ENCODE measurements at regions not wholly inside any gene's neighbourhood (a gene's known extent, or its start where the extent isn't known, plus 50 kb on each side); places are given as distances from the start of the nearest gene placed in this dataset.
"Not testable (repeated sequence)": the region's sequence is repeated elsewhere in the genome, so short reads cannot be mapped to it uniquely, and the experiment has no call there.

DNA sequence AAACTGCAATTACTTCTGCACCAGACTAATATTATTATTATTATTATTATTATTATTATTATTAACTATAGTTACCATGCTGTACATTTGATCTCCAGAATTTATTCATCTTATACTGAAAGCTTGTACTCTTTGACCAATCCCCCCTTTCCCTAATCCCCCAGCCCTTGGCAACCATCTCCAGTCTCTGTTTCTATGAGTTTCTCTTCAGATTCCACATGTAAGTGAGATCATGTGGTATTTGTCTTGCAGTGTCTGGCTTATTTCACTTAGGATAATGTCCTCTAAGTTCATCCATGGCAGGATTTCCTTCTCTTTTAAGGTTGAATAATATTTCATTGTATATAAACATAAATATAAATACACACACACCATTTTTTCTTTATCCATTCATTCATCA lies 287.0 kb upstream of the DAB2 start:
- DNase-seq (ENCODE audit: low read depth, low spot score): no peak

DNA sequence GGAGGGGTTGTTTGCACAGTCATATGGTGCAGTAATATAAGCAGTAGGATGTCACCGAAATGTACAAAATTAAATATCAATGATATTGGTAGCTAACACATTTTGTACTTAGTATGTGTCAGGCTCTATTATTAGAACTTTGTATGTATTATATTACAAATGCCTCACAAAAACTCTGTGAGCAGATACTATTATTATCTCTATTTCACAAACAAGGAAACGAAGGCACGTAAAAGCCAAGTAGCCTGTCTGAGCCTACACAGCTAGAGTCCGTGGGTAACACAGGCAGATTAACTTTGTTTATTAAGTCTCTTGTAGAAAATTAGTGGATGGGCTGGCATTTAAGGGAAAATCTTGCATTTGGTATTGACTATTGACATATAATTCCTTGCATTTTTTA lies 284.3 kb upstream of the DAB2 start:
- no peak for DNase-seq (ENCODE audit: low read depth, low spot score)

DNA sequence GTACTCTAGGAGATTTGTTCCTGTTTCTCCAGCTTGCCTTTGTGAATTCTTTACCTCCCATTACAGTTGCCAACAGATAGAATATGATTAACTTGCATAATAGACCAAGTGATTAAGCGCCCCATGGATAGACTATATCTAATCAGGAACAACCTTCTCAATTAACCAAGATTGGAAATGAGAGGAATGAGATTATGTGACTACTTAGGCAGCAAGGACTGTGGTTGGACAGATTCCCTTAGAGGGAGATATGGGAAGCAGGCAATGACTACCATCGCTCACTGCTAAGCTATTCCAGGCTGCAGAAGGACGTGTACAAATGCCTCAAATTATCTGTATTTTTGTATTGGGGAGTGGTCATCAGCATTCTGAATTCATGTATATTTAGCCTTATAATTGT lies 278.1 kb upstream of the DAB2 start:
- no peak for DNase-seq (ENCODE audit: low read depth, low spot score)

DNA sequence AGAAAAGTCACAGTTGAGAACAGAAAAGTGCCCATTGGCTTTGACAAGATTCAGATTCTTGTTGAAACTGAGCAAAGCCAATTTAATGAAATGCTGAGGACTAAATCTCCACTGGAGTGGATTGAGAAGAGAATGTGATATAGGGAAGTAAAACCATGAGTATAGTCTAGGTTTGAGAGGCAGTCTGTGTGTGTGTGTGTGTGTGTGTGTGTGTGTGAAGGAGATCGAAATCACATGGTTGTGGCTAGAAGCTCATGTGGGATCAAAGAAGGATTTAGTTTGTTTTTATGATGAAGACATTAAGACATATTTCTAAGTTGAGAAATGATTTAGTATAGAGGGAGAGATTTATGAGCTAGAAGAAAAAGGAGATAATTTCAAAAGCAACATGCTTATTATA lies 275.7 kb upstream of the DAB2 start:
- no peak for DNase-seq (ENCODE audit: low read depth, low spot score)

DNA sequence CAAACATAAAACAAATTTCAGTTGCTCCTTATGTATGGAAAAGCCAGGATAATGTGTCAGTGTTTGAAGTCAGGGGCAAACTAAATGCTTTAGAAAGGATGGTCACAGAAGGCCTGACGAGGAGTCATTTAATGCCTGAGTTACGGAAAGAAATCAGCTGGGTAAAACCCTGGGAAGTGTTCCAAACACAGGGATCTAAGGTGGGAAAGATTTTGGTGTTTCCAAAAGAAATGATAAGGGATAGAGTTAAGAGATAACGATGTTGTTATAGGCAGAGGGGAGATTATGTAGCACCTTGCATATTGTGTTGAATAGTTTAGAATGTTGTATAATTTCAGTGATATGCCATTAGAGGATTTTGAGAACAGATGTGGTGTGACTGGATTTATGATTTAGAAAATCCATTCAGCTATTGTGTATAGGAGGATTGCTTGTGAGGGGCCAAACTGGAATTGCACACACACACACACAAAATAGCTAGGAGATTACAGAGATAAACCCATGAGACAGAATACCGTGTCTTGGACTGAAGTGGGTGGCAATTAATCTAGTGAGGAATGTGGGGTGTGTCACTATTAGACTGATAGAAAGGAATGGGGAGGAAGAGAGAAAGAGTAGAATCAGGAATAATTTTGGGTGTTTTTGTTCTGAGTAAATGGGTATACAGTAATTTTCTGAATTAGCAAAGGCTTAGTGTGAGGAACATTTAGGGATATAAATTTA lies 274.2 kb upstream of the DAB2 start:
- no peak for DNase-seq (ENCODE audit: low read depth, low spot score)

DNA sequence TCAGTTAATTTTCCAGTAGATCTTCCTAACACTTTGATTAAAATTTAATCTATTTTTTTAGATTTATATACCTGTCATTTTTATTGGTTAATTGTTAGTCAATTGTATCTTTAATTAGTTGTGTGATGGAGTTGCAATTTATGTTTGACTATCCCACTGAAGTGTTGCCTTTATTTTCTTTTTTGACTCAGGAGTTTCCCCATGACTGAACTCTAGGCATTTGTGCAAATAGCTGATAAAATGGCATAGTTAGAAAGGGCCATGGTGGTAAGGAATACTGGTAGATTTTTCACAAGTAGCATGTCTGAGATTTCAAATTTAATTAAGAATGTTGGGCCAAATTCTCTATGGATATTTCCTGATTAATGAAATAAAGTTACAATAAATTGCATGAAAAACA lies 273.1 kb upstream of the DAB2 start:
- DNase-seq (ENCODE audit: low read depth, low spot score): no peak

DNA sequence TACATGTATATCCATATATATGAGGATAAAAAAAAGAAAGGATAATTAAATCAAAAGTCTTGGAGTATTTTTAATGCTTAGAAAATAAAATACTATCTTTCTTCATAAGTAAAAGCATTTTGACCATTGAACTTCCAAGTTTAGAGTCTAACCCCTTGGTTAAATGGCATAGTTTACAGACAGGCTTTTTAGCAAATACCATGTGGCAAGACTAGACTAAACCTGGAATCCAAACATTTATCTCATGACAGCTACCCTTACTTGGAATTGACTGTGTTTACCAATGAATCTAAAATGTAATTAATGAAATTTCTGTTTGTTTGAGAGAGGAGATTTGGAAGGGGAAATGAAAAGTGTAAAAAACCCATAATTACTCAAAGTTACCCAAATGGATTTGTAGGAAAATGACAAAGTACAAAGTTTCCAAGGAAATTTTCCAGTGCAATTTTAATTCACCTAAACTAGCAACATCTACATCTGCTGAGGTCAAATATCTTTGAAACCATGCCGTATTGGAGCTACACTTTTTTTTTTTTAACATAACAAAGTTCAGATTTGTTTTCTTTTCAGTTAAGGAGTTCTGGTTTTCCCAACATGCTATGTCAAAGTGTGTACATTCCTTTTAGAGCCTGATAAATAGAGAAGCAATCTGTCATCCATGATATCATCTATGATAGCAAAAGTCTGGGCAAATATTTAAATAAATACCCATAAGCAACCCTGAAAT lies 272.1 kb upstream of the DAB2 start:
- no peak for DNase-seq (ENCODE audit: low read depth, low spot score)

DNA sequence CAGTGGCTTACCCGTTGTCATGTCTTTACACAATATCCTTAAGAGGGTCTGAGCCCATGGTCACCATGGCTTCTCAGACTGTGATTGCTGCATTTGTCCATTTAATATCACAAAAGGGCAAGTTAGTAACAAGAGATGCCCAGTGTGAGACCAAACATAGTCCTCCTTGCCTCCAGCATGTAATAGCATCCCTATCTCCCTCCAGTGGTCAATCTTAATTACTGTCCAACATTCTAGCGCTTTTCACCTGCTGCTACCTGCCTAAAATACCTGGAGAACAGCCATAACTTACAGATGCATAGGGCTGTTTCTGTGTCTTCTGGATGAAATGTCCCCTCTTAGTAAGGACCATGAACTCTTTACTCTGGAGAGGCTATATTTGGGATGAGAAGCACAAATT lies 267.2 kb upstream of the DAB2 start:
- no peak for DNase-seq (ENCODE audit: low read depth, low spot score)

DNA sequence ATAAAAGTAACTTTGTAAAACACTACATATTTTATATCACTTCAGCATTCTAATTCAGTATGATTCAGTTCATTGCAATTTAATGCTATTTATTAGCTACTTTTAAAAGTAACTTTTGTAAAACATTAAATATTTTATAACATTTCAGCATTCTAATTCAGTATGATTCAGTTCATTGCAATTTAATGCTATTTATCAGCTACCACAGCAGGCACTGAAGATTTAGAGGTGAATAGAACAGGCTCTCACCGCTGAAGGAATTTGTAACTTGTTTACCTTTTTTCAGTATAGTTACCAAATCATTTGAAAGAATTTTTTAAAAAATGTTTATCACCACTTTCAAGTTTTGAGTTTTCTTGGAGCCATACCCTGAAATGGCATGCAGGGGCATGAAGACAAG lies 266.4 kb upstream of the DAB2 start:
- no peak for DNase-seq (ENCODE audit: low read depth, low spot score)

DNA sequence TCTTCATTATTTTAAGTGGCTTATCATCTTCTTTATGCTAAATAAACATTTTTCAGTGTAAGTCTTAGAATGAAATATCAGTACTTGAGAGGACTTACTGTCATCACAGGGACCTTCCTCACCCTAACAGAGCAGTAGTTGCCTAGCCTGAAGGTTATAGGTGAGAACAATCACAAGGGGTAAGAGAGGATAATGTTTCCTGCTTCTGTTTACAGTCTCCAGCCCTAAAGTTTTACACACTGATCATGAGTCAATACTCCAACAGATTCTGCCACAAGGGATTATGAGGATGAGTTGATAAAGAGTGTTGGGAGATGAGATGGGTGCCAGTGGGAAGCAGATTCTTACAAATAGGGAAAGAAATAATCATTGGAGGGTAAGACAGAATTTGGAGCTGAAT lies 265.1 kb upstream of the DAB2 start:
- DNase-seq (ENCODE audit: low read depth, low spot score): no peak

DNA sequence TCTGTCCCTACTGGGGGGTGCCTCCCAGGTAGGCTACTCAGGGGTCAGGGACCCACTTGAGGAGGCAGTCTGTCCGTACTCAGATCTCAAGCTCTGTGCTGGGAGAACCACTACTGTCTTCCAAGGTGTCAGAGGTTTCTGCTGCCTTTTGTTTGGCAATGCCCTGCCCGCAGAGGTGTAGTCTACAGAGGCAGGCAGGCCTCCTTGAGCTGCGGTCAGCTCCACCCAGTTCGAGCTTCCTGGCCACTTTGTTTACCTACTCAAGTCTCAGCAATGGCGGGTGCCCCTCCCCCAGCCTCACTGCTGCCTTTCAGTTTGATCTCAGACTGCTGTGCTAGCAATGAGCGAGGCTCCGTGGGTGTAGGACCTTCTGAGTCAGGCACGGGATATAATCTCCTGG lies 263.1 kb upstream of the DAB2 start:
- DNase-seq (ENCODE audit: low read depth, low spot score): not testable (repeated sequence)

DNA sequence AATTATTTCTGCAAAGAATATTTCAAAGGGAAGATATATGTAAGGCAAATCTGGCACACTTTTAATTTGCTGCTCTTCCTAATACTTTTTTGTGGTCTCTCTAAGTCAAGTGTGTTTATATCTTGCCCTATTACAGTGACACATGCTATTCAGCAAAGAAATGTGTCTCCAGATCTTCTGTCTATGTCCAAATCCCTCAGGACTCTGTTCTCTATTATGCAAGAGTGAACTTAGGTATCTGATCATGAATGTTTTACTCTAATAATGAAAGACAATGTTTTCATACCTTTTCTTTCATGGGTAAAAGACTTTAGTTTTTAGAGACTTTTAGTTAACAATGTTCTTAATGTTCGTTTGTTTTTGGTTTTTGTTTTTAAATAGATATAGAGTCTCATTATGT lies 255.4 kb upstream of the DAB2 start:
- DNase-seq (ENCODE audit: low read depth, low spot score): no peak

DNA sequence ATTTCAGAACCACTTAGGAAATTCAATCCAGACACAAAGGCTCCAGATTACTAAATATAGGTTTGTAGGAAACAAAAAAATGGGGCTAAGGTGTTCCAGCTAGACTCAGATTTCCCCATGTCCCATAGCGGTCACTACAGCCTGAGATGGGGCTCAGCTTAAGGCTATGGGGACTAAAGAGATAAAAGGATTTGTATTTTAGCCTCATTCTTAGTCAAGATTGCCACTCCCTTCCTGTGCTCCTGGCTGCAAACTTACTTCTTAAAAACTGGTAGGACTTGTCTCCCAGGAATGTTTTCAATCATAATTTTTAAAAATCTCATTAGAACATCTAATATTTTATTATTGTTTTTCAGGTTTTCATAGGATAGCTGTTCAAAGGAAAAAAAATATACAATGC lies 253.8 kb upstream of the DAB2 start:
- no peak for DNase-seq (ENCODE audit: low read depth, low spot score)

DNA sequence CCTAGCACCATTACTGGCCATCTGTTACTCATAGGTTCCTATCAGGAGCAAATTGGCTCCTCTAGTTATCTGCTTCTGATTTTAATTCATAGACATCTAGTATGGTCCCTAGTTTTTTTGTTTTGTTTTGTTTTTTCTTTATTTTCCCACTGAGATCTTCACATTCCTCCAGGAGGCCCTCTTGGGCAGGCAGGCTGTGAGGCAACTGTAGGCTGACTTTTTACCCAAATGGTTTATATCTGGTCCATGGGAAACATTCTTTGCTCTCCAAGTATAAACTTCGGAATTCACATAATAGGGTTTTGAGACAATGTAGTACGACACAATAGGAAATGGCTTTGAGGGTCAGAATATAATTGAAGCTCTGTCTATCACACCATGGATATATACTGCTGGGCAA lies 250.9 kb upstream of the DAB2 start:
- no peak for DNase-seq (ENCODE audit: low read depth, low spot score)

DNA sequence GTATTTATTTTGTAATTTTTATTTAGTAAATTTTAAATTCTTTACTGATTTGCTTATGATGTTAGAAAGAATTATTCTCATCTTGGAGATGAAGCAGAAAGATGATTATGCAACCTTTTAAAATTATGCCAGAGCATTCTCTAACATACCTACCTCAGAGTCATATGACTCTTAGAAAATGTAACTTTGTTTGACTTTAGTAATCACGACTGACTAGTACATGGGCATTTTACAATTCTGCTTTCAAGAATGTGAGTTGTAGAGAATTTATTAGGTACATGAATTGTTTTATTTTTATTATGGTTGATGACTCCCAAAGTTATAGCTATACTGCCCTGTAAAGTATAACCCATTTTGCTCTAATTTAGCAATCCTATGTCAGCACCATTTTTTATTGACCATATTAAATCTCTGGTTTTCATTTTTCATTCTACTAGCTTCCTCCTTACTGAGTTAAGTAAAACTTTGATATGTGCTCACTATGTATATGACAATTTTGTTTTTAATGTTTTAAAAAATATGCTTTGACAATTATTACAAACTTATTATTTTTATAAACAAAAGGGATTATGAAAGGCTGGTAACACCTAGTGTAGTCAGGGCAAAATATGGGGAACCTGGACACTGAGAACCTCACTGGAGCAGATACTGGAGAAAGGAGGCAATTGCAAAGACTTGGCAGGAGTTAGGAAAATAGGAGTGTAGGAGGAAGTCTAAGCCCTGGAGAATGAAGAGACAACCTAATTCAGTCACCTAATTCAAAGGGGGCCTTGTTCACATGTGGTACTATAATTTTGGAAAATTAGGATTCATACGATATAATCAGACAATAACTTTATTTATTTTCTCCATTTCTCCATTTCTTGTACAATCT lies 249.7 kb upstream of the DAB2 start:
- no peak for DNase-seq (ENCODE audit: low read depth, low spot score)

DNA sequence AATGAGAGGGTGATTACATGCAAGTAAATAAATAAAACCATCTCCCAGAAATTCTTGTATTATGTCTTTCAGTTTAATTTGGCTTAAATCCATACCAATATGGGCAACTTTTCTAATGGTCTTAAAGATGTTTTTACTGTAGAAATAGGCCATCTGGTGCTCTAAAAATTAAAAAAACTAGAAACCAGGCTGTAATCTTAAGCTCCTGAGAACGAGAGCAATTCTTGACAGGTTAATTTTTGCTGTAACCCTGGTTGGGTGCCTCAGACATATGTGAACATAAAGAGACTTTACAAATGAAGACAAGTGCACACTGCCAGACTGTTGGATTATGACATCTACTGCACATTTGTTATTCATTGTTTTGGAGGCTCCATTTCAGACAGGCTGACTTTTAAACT lies 246.8 kb upstream of the DAB2 start:
- DNase-seq (ENCODE audit: low read depth, low spot score): no peak

DNA sequence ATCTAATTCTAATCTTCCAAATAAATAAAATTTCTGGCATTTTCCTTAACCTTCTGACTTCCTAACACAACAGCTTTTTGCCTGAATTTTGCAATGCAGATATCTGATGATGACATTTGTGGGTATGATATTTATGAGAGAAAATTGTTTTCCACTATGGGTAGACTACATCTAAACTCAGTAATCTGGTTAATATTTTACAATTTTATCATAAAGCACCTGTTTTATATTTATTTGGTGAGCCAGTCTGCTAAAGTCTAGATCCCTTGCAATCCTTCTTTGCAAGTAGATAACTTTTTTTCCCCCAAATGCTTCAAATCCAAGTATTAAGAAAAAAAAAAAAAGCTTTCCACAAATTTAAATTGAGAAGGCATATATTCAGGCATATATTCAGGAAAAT lies 246.2 kb upstream of the DAB2 start:
- no peak for DNase-seq (ENCODE audit: low read depth, low spot score)

DNA sequence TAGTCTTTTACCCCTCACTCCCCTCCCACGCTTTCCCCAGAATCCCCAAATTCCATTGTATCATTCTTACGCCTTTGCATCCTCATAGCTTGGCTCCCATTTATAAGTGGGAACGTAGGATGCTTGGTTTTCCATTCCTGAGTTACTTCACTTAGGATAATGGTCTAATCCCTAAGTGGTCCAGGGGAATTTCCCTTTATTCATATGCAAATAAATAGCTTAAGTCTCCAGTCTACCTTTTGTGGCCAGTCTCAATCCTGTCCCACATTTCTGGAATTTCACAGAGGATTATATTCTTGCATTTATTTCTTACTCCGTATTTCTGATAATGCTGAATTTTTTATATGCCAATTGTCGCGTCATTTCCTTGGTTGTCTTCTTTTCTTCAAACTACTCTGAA lies 245.6 kb upstream of the DAB2 start:
- no peak for DNase-seq (ENCODE audit: low read depth, low spot score)

DNA sequence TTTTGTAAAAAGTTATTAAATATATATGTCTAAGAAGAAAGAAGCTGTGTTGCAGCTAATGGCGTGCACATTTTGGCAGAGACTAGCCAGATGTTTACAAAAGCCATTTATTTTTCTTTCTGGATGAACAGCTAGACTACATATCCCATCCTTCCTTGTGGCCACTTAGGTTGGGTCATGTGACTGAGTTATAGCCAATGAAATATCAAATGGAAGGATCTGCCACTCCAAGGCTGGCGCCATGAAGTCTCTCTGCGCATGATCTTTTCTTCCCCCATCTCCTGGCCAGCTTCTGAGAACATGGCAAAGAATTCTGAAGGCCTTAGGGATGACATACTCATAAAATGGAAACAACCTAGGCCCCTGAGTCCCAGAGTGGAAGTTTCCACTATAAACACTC lies 244.2 kb upstream of the DAB2 start:
- no peak for DNase-seq (ENCODE audit: low read depth, low spot score)

DNA sequence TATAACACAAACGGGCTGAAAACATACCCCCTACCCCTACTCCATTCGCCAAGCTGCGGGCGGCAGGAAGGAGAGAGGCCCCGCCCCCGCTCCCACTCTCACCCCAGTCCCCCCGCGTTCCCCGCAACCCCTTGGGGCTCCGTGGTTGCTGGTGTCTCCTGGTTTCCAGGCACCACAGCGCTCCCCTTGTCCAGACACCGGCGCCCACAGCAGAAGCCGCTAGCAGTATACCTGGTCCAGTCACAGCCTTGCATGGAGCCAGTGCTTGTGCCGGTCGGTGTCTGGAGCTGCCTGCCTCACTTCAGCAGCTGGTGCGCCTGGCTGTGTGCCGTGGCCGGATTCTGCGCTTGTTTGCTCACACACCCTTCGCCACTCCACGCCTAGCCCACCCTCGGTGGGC lies 240.5 kb upstream of the DAB2 start:
- DNase-seq (ENCODE audit: low read depth, low spot score): no peak

DNA sequence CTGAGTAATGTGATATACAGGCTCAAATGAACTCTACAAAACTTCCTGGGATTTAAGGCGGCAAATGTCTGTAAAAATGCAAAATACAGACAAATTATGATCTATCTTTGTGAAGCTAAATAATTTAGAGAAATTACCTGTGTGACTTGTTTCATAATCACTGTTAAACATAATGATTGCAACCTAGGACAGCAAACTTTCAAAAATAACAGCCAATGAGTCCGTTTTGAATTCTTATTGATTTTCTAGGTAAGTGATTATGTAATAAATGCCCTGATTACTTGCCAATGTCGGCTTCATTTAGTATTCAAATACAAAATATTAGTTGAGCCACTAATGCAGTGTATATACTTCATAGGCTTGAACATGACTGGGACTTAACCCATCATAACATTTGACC lies 238.2 kb upstream of the DAB2 start:
- no peak for DNase-seq (ENCODE audit: low read depth, low spot score)

DNA sequence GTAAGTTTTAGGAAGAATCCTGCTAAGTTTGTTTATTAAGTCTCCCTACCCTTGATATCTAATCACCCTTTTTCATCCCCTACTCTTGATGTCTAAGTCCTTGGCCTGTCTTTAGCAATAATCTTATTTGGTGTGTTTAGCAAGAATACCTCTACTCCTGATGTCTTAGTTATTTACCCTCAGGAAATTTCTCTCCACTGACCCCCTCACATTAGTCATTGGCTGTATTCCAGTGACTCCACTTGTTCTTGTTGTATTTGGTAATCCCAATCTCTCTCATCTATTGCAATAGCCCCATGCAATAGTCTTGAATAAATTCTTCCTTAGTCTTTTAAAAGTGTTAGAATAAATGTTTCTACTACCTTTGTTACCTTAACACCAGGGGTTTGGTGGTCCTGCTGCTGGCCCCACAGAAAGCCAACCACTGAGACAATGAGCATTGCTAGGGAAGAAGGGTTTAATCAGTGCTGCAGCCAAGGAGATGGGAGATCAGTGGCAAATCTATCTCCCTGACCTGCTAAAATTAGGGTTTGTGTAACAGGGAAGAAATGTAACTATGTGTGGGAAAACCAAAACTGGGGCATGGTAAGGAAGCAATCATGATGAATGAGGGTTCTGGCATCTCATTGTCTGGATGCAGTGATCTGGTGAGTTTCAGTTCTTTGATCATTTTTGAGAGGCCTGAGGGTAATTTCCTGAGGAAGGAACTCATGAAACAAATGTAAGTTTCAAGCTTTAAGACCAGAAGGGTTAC lies 236.4 kb upstream of the DAB2 start:
- no peak for DNase-seq (ENCODE audit: low read depth, low spot score)
